KMS-11 (cell line): ENCODE measurements at regions not wholly inside any gene's neighbourhood (a gene's known extent, or its start where the extent isn't known, plus 50 kb on each side); places are given as distances from the start of the nearest gene placed in this dataset.
A peak's percentile ranks its signal among the peaks of the same experiment; 100 is the strongest.

Source experiments
- H2AFZ ChIP-seq: fragments of 200-600 bp; sonication (generic); 2 replicates; pipeline ENCODE4 v1.6.1; 2016; ENCODE audit warnings: antibody characterized with exemption, mixed run types, low read depth
- H3K27ac ChIP-seq: fragments of 200-600 bp; sonication (generic); 2 replicates; pipeline ENCODE4 v1.6.1; 2016; ENCODE audit warnings: mild to moderate bottlenecking, mixed run types
- H3K27me3 ChIP-seq: fragments of 200-600 bp; sonication (generic); 2 replicates; pipeline ENCODE4 v1.6.1; 2017; ENCODE audit warnings: mild to moderate bottlenecking, low read depth, mixed run types, moderate library complexity; ENCODE audit not compliant: insufficient read depth
- H3K36me3 ChIP-seq: fragments of 200-600 bp; sonication (generic); 2 replicates; pipeline ENCODE4 v1.6.1; 2017; ENCODE audit warnings: mild to moderate bottlenecking, mixed run types; ENCODE audit not compliant: insufficient read depth
- H3K4me1 ChIP-seq: fragments of 200-600 bp; sonication (generic); 2 replicates; pipeline ENCODE4 v1.6.1; 2016; ENCODE audit warnings: mild to moderate bottlenecking, low read depth, mixed run types; ENCODE audit not compliant: poor library complexity, severe bottlenecking
- H3K4me2 ChIP-seq: fragments of 200-600 bp; sonication (generic); 2 replicates; pipeline ENCODE4 v1.7.0; 2016; ENCODE audit warnings: mild to moderate bottlenecking, mixed run types
- H3K4me3 ChIP-seq: fragments of 200-600 bp; sonication (generic); IDR thresholded peaks from 2 replicates; pipeline ENCODE4 v1.6.1; 2017; ENCODE audit warnings: low read depth, low read length, mixed read lengths; ENCODE audit not compliant: insufficient read depth
- H3K79me2 ChIP-seq: fragments of 200-600 bp; sonication (generic); 2 replicates; pipeline ENCODE4 v1.6.1; 2016; ENCODE audit warnings: low read depth, mixed run types; ENCODE audit not compliant: insufficient read depth
- H3K9ac ChIP-seq: fragments of 200-600 bp; sonication (generic); 2 replicates; pipeline ENCODE4 v1.6.1; 2016; ENCODE audit warnings: mild to moderate bottlenecking, mixed run types
- H4K20me1 ChIP-seq: fragments of 200-600 bp; sonication (generic); 2 replicates; pipeline ENCODE4 v1.6.1; 2016; ENCODE audit warnings: mild to moderate bottlenecking, mixed run types; ENCODE audit not compliant: insufficient read depth
- CTCF ChIP-seq: fragments of 200-600 bp; sonication (generic); conservative IDR thresholded peaks from 2 replicates; pipeline ENCODE4 v1.6.1; 2017; ENCODE audit warnings: low read depth, mild to moderate bottlenecking, antibody characterized with exemption, low read length, moderate library complexity, mixed read lengths

- Histone ChIP-seq H3K4me2 (no peak overlapping the region), H4K20me1 (no peaks in the 10 kb centered on the region), H3K36me3 (no peaks in the 10 kb centered on the region), H3K4me1 (no peaks in the 10 kb centered on the region), H2AFZ (no peak overlapping the region), H3K79me2 (no peaks in the 10 kb centered on the region), H3K27me3 (no peaks in the 10 kb centered on the region), H3K4me3 (no peak overlapping the region), H3K27ac (no peak overlapping the region), H3K9ac (no peak overlapping the region)
- TF ChIP-seq CTCF = no peak
Observed at GRCh38 chr2:53230691-53231090, 536.9 kb upstream of the CHAC2 start.

GRCh38 chr2:53227535-53227934 is 540.1 kb upstream of the CHAC2 start:
- no peaks in the 10 kb centered on the region for H3K4me1 ChIP-seq
- H3K4me3 ChIP-seq = no peak overlapping the region
- TF ChIP-seq CTCF = no peak
- no peaks in the 10 kb centered on the region for H3K36me3 ChIP-seq
- no peaks in the 10 kb centered on the region for H3K27me3 ChIP-seq
- no peak overlapping the region for H3K9ac ChIP-seq
- no peak overlapping the region for H2AFZ ChIP-seq
- no peak overlapping the region for H3K27ac ChIP-seq
- H4K20me1 ChIP-seq = no peaks in the 10 kb centered on the region
- H3K4me2 ChIP-seq = no peak overlapping the region
- no peaks in the 10 kb centered on the region for H3K79me2 ChIP-seq

- no peak overlapping the region for H3K9ac ChIP-seq
- H3K27ac ChIP-seq = no peak overlapping the region
- H3K4me3 ChIP-seq = no peak overlapping the region
- peaks cover 19% of the 10 kb centered on the region for H3K4me1 ChIP-seq
- H3K27me3 ChIP-seq = no peaks in the 10 kb centered on the region
- no peak overlapping the region for H2AFZ ChIP-seq
- no peaks in the 10 kb centered on the region for H3K36me3 ChIP-seq
- no peaks in the 10 kb centered on the region for H4K20me1 ChIP-seq
- TF ChIP-seq CTCF = no peak
- no peak overlapping the region for H3K4me2 ChIP-seq
- H3K79me2 ChIP-seq = no peaks in the 10 kb centered on the region
Observed at GRCh38 chr2:53220969-53221368, 546.6 kb upstream of the CHAC2 start.

GRCh38 chr2:53217250-53217649 is 550.4 kb upstream of the CHAC2 start:
- H3K79me2 ChIP-seq = no peaks in the 10 kb centered on the region
- no peak overlapping the region for H3K9ac ChIP-seq
- no peaks in the 10 kb centered on the region for H3K27me3 ChIP-seq
- H3K4me1 ChIP-seq = peaks cover 22% of the 10 kb centered on the region
- peak overlapping the region; percentile 50; the same call in 1 of the 2 replicates for H3K4me2 ChIP-seq
- peak overlapping the region; percentile 46; the same call in 1 of the 2 replicates for H3K27ac ChIP-seq
- no peaks in the 10 kb centered on the region for H4K20me1 ChIP-seq
- no peak for TF ChIP-seq CTCF
- H3K36me3 ChIP-seq = no peaks in the 10 kb centered on the region
- no peak overlapping the region for H3K4me3 ChIP-seq
- H2AFZ ChIP-seq = peak overlapping the region; percentile 16; the same call in 1 of the 2 replicates
